Upper lobe of left lung (tissue), 4 donors: ENCODE measurements at regions not wholly inside any gene's neighbourhood (a gene's known extent, or its start where the extent isn't known, plus 50 kb on each side); places are given as distances from the start of the nearest gene placed in this dataset.

Source experiments
- CTCF ChIP-seq, 6 experiments: fragments of 450-650 bp in 4 of 6; fragments of 200-600 bp in 2 of 6; sonication (generic) in 2 of 6; IDR thresholded peaks; one replicate each; pipeline ENCODE4 v1.5.1; 2016 to 2019; ENCODE audit warnings: antibody characterized with exemption in 6 of 6
- POLR2AphosphoS5 ChIP-seq, 2 donors: sonication (generic); formaldehyde crosslinking; IDR thresholded peaks; one replicate each; pipeline ENCODE4 v1.5.1; 2017; ENCODE audit warnings: antibody characterized with exemption in 2 of 2

DNA sequence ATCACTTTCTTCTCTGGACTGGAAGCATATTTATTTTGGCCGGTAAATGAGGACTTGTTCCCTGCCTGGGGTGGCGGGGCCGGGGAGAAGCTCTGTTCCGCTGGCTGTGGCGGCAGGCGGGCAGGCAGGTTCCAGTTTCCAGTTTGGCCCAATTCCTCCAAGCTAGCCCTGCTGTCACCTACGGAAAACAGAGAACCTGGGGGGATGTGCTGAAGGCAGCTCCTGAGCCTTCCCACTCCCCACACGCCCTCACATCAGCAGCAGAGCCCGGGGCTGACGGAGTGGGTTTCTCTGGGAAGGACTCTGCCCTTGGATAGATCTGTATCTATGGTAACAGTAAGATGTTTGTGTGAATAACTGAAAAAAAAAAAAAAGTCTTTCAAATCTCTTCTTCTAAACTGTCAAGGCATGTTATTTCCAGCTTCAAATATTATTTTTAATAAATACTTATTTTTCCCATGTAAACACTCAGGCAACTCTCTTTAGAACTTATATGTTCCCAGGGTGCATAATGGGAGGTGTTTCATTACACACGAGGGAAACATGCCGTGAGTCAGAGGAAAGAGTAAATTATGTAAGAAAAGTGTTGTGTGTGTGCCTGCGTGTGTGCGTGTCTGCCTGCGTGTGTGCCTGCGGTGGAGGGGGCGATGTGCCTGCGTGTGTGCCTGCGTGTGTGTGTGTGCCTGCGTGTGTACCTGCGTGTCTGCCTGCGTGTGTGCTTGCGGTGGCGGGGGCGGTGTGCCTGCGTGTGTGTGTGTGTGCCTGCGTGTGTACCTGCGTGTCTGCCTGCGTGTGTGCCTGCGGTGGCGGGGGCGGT is 116.1 kb upstream of the ZNF516 start:
- TF ChIP-seq CTCF (IDR thresholded peaks at IDR 0.05) (no peak), POLR2AphosphoS5 (IDR thresholded peaks at IDR 0.05) (no peak)
